Activated CD4-positive, alpha-beta T cell treated with anti-CD3 and anti-CD28 coated beads for 48 hours (primary cell): ENCODE measurements at regions not wholly inside any gene's neighbourhood (a gene's known extent, or its start where the extent isn't known, plus 50 kb on each side); places are given as distances from the start of the nearest gene placed in this dataset.

ENCODE experiments used
- DNase-seq: peaks from one replicate; pipeline ENCODE4 v3.0.0-alpha.2; 2020

DNA sequence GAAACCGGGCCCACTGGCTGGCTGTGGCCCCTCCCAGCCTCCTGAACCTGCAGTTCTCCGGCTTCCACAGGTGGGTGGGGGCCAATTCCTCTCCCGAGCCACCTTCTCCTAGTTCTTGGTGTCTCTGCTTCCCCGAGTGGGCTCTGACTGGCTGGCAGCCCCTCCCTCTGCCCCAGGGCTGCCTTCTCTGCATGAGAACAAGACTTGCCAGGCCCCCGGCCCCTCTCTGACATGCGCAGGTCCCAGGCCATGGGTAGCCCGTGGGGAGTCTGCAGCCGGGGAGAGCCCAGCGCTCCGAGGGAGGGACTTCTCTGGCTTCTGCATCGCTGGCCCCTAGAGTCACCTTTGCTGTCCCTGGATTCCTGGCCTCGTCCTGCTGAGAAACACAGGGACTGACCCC is 421.7 kb downstream of the IRX2 start:
- no peak for DNase-seq

DNA sequence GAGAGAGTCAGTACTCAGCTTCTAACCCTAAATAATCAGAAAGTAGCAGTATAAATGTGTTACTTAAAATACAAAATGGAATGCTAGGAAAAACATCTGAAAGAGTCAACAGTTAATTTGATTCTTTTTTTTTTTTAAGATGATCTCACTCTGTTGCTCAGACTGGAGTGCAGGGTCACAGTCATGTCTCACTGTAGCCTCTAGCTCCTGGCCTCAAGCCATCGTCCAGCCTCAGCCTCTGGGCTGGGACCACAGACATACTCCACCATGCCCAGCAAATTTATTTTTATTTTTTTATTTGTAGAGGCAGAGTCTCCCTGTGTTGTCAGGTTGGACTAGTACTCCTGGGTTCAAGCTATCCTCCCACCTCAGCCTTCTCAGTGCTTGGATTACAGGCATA is 424.9 kb downstream of the IRX2 start:
- no peak for DNase-seq

DNA sequence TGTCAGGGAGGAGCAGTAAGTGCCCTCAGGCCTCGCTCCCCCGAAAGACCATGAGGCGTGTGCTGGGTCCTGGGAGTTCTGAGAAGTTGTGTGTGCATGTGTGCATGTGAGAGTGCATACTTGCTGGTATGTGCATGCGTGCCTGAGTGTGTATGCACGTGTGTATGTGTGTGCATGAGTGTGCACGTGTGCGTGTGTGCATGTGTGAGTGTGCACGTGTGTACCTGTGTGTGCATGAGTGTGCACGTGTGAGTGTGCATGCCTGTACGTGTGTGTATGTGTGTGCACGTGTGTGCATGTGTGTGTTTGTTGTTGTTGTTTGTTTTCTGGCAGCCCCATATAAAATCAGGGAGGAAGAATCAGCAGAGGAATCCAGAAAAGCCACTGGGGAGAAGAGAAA is 426.7 kb downstream of the IRX2 start:
- no peak for DNase-seq

DNA sequence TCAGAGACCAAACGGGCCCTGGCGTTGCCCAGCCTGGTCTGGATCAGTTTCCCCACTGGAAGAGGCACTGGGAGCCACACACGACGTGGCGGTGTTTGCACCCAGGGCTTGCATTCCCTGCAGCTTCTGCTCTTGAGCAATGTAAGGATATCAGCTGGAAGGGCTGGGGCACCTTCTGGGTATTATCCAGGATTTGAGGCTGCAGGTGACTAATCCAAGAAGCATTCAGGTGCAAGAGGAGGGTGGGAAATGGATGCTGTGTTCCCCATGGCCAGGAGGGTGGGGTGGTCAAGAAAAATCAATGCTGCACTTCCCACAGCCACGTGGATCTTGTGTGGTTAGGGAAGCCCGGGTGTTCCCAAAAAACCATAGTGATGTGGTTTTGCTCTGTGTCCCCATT is 430.9 kb downstream of the IRX2 start:
- DNase-seq: no peak

DNA sequence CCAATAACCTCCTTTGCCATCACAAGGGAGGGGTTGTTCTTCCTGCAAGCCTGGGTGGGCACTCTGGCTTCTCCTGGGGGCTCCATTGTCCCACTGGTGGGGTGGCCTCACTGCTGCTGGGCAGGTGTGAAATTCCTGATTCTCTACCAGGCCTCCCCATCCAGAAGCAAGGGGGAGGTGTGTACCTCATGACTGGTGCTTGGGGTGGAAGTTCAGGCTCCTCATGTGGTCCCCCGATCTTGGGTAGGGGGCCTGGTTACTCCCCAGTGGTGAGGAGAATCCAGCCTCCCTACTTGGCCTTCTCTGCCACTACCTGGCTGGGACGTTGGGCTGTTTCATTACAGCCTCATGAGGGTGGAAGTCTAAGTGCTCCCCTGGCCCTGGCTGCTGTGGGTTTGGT is 433.9 kb downstream of the IRX2 start:
- no peak for DNase-seq

DNA sequence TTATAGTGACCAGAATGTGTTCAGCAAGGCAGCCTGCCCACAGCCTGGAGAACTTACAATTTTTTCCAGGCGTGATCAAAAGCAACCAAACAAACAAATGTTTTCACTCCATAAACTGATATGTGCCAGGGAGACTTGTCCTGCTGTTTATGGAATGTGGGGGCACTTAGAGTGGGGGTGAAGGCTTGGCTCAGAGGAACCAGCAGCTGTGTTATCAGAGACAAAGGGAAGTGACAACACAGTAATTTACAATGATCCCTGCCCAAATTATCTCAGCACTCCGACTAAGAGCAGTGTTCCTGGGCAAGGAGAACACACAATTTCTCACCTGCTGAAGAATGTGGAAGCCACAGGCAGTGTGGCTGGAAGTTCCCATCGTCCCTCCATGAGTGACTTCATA is 429.1 kb upstream of the IRX4 start:
- no peak for DNase-seq

DNA sequence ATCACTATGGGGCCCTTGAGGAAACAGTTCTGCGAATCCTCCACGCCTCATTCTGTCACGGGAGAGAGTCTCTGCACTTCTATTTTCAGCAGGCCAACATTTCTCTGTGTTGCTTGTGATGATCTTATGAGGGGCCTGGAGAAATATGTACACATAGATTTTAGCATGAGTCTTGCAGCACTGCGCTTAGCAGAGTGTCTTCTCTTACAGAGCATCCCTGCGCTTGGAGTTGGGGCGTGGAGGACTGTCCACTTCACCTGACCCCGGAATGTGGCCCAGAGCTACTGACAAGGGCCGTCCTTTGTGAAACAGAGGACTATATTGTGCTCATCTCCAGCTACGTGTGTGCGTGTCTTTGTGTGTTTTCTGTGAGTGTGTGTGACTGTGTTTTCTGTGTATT is 428.2 kb upstream of the IRX4 start:
- DNase-seq: no peak

DNA sequence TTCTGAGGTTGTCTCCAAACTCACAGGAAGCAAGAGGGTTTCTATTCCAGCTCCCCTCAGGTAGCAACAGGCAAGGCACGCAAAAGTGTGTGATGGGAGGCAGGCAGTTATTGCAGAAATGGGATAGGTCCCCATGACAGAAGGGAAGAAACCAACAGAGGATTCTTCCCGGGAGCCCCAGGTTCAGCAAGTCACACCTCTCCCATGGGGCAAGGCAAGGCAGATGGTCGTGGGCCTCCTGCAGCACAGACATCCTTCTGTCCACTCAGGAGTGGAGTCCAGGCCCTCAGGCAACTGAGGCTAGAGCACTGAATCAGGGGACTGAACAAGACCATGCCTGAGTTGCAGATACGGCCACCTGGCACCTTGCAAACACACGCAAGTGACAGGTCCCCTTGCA is 424.9 kb upstream of the IRX4 start:
- no peak for DNase-seq

DNA sequence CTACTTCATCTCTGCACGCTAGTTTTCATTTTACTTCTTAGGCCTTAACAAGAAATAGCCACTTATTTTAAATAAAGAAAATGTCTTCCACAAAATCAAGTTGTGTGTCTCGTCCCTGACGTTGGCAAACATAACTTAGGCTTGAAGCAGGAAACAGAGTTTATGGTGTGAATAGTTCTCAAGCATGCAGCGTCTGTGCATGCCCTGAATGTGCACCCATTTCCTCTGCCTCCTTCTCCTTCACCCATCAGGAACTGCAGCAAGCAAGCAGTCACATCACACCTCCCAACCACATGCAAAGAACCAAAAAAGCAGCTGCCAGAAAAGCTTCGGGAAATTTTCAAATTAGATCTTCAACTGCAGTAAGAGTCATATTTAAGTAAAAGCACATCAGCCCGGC is 424.0 kb upstream of the IRX4 start:
- DNase-seq: no peak

DNA sequence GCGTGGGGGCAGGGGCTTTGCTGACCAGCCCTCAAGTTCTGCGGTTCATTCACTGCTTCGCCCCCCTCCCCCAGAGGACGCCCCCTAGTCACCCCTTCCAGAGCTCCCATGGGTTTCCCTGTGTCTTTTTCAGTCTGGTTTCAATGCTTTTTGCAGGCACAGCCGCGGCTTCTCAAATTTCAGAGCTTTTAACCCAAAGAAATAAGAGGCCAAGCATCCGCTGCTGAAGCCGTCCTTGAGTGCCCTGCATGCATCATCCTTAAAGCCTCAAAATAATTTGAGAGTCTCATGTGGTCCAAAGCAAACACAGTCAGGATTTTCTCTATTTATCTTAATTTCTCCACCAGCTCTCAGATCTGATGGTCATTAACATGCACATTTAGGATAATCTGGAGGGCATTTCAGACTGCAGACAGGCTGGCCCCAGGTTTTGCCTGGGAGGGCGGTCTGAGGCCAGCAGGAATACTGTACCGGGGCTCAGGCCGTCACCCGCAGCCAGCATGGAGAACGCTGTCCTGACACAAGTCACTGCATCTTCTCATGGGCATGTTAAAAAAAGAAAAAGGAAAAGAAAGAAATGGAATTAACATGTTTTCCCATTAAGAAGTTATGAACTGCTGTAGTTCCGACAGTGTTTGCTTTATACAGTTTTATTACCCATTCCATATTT is 420.8 kb upstream of the IRX4 start:
- no peak for DNase-seq

DNA sequence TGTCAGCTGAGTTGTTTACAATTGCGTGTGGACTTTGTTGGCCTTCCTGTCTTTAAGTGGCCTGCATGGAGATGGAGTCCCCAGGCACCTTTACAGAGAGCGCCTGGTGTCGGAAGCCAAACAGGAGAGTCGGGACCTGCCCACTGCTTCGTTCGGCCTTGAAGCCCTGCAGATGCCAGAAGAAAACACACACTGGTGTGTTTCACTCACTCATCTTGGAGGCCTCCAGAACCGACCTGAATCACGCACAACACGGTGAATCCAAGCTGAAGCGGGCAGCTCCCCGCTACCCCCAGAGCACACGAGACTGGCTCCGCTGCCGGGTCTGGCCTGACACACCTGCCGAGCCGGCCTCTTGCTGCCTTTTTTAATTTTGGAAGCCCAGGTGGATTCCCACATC is 419.4 kb upstream of the IRX4 start:
- DNase-seq: no peak

DNA sequence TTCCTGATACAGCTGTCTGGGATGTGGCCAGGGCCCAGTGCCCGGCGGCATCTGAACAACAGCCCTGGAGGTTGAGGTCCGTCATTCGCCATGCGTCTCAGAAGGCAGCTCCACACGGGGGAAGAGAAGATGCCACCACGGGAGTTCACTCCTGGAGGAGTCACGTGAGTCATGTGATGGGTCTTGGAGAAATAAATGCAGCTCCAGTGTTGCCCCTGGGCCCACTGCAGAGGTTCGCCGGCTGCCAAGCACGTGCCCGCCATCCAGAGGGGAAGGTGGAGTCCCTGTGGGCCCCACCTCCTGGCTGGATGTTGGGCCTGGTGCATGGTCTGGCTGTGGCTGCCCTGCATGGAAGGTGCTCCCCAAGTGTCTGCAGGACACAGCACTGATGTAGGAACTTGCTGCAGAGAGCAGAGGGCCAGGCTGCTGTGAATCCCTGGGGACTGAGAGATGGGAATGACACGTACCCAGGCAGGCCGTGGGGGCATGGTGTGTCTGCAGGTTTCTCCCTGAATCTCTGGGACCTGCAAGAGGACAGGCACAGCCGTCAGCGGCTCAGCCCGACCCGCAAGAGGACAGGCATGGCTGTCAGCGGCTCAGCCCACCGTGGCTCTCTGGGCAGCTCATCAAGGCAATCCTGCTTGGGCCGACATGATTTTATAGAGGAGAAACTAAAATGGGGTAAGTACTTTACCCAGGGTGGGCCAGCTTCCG is 418.3 kb upstream of the IRX4 start:
- no peak for DNase-seq

DNA sequence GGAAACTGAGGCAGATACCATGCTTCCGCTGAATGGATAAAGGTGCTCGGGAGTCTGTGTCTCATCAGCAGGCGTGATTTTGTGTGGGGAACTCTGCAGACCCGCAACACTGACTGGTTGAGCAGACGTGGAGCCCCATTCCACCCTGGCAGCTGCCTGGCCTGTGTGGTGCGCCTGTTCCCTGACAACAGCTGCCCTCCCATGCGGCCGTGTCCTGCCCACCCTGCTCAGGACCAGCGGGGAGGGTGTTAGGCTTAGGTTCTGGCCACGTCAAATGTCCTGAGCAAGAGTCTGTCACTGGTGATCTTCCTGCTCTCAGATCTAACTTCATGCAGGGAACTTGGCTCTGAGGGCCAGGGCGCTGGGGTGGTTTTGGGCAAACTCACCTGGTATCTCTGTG is 417.7 kb upstream of the IRX4 start:
- DNase-seq: no peak

DNA sequence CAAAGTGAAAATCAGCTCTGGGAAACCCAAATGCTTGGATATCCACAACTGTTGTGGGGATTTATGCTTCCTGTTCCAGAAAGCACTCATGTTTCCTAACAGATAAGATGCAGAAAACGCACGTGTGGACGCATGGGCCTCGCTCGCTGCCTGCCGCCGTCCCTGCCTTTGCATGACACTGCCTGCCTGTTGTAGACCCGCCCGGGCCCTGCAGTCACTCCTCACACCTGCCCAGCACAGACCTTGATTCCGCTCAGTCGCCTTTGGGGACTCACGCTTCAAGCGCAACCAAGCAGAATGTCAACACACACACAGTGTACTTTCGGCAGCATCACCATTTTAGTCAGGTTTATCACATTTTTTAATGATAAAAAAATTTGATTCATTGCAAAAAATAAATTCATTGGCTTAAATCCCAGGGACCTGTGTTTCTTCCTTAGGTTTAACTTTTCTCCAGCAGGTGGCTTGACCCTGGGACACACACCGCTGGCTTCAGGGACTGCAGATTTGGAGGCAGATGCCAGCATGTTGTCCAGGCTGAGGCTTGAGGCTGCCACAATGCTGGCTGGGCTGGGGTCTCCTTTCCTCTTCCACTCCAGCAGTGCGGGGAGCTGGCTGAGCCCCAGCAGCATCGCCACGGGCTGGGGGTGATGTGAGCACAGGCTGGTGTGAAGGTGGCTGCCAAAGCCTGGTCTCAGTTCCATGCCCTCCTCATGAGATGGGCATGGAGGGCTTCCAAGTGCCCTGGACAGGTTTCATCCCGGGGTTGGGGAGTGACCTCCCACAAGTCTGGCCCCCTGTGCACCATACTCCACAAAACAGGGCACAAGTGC is 416.9 kb upstream of the IRX4 start:
- no peak for DNase-seq

DNA sequence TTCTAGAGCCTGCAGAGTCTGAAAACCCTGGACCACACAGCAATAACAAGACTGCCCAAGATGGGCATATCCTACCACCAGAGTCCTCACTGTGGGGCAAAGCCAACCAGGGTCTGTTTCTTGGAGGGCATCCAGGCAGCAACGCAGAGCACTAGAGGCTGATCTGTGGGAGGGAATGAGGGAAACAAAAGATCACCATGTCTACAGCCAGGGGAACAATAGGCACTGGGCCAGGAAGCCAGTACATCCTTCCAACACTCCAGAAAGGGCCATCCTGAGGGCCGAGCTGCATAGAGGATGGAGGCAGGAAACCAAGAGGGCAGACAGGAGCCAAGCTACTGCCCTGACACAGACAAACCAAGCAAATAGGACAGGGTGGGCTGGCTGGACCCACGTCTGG is 416.1 kb upstream of the IRX4 start:
- no peak for DNase-seq

DNA sequence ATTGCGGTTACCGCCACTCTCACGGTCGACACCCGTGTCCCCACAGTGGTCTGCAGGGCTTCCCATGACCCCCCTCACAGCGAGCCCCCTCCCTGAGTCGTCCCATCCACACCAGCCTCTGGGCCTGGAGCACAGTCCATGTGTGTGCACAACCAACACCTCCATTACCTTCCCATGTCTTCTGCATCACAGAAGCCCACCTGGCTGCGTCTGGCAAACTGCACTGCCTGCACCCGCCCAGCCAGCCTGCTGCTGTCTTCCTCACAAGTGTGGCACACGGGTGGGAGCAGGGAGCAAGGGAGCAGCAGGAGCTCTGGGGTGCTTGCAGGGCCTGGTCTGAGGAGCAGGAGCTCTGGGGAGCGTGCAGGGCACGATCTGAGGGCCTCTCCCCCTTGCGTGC is 415.3 kb upstream of the IRX4 start:
- DNase-seq: no peak

DNA sequence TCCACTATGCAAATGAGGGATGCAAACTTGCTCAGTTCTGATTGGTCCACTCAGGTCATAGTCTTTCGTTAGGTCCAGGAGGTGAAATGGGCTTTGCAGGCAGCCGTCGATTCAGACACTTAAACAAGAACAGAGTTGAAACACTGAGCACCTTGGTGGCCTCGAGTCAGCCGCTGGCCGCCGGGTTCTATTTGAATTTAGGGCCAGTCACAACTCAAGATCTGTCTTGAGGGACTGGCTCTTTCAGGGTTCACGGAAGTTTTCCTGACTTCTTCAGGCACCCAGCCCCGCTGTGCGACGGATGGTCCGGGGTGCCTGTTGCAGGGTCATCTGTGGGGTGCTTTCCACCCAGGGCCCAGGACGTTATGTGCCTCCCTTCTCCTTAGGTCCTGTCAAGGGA is 412.8 kb upstream of the IRX4 start:
- no peak for DNase-seq

DNA sequence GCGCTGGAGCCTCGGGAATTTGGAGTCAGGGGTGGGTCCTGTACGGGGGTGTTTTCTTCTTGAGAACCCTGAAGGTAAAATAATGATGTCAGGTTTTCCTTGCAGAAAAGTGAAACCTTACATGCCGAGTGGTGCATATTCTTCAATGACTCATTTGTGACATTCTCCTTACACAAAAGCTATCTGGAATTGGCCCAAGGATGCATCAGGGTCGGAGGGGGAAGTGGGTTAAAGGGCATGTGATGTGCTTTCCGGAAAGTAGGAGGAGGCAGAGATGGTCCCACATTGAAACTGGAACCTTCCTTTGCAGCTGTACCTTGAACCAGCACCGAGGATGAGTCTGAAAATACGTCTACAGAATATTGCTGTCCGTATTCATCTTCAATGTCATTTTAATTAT is 411.2 kb upstream of the IRX4 start:
- DNase-seq: no peak

DNA sequence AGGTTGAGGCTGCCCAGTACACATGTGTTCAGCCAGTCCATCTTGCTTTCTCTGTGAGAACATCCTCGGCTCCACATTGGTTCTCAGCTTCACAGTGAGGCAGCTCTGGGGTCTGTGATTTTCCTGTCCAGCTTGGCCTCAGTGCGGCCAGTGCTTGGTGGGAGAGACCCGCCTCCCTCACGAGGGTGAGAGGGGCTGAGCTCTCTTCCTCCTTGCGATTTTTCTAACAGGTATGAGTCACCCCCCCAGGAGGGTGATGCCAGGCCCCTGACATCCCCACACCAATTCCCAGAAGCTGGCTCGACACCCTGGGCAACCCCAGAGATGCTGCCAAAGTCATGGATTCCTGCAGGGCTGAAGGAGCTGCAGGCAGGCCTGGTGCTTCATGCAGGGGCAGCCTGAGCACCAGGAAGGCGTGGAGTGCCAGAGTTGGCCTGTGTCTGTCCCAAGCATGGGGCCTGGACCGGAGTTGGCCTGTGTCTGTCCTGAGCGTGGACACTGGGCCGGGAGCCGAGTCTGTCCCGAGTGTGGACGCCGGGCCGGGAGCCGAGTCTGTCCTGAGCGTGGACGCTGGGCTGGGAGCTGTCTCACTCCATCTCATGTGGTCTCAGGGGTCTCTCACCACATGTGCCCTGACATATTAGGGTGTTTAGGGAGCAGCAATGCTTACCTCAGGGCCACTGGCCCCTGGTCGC is 408.6 kb upstream of the IRX4 start:
- DNase-seq: no peak

DNA sequence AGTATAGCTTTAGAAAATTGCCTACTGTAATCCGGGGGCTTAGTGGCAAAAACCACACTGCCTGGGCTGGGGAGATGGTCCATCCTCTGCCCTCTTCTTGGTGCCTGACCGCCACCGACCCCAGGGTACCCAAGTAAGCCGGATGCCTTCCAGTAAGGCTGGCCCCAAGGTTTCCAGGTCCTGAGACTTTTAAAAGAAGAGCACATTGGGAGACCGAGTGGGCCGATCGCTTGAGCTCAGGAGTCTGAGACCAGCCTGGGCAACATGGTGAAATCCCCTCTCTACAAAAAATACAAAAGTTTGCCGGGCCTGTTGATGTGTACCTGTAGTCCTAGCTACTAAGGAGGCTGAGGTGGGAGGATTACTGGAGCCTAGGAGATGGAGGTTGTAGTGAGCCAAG is 406.7 kb upstream of the IRX4 start:
- no peak for DNase-seq

DNA sequence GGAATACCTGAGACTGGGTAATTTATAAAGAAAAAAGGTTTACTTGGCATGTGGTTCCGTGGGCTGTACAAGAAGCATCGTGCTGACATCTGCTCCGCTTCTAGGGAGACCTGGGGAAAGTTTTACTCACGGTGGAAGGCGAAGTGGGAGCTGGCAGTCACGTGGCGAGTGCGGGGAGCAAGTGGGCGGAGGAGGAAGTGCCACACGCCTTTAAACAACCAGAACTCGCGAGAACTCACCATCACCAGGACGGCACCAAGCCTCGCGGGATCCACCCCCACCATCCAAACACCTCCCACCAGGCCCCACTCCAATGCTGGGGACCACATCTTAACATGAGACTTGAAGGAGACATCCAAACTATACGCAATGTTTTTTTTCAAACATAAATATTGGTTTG is 406.2 kb upstream of the IRX4 start:
- no peak for DNase-seq

DNA sequence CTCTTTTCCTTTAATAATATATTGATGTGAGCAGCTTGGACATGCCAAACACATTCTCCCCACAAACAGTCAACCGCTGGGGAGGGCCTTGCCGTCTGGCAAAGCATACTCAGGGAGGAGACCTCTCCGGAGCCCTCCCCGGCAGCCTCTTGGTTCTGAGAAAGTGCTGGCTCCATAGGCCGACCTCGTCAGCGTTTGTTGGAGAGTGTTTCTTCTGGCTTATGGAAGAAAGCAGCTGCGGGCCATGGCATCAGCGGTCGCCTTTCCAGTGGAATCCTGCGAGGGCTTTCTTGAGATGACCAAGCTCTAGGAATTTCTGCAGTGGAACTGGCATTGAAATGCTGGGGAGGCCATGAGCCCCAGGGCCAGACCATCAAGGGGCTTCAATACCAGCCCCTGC is 405.7 kb upstream of the IRX4 start:
- DNase-seq: no peak

DNA sequence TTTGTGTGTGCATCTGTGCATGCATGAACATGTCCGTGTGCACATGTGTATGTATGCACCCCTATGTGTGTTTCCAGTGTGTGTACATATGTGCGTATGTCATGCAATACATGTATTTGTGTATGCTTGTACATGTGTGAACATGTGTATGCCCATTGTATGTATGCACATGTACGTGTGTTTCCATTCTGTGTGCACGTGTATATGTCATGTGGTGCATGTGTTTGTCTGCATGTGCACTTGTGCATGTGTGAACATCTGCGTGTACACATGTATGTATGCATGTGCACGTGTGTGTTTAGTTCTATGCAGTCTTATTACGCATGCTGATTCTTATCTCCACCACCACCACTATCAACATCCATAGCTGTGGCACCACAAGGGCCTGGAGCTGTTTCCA is 403.5 kb upstream of the IRX4 start:
- no peak for DNase-seq

DNA sequence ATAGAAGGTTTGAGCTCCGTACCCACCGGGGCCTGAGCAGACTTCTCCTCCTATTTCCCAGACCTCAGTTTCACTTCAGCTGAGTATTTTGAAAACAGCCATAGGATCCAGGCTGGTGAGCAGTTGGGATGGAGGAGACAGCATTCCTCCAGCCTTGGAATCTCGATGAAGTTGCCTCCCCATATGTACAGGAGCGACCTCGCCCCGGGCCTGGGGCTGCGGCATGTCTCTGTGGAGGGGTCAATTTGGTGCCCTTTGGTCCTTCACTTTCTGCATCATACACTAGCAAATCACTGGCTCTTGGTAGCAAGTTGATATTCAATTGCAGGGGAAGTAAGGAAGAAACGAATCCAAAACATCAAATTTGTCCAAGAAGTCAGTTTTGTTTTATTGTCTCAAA is 402.0 kb upstream of the IRX4 start:
- DNase-seq: no peak
